Osteoblast (primary cell): ENCODE measurements at regions not wholly inside any gene's neighbourhood (a gene's known extent, or its start where the extent isn't known, plus 50 kb on each side); places are given as distances from the start of the nearest gene placed in this dataset.

Experiments used
- DNase-seq: peaks from one replicate; pipeline ENCODE4 v3.0.0; 2011; ENCODE audit warnings: low spot score, mixed read lengths; ENCODE audit not compliant: insufficient read length; ENCODE audit errors: missing footprints
- H2AFZ ChIP-seq: 2 replicates; pipeline ENCODE4 v1.6.0; 2011; ENCODE audit warnings: mild to moderate bottlenecking, low read length
- H3K27ac ChIP-seq: 2 replicates; pipeline ENCODE4 v1.5.1; 2011; ENCODE audit warnings: mild to moderate bottlenecking, low read depth, low read length, moderate library complexity
- H3K27me3 ChIP-seq: 2 replicates; pipeline ENCODE4 v1.6.0; 2012; ENCODE audit warnings: mild to moderate bottlenecking, control low read depth, inconsistent platforms, low read length, moderate library complexity; ENCODE audit not compliant: insufficient read depth
- H3K36me3 ChIP-seq: 2 replicates; pipeline ENCODE4 v1.5.1; 2011; ENCODE audit warnings: mild to moderate bottlenecking, low read length, control low read depth, moderate library complexity; ENCODE audit not compliant: insufficient read depth
- H3K4me1 ChIP-seq: 2 replicates; pipeline ENCODE4 v1.5.1; 2011; ENCODE audit warnings: mild to moderate bottlenecking, low read length, control low read depth, moderate library complexity; ENCODE audit not compliant: insufficient read depth
- H3K4me2 ChIP-seq: 2 replicates; pipeline ENCODE4 v1.6.0; 2011; ENCODE audit warnings: mild to moderate bottlenecking, low read length; ENCODE audit not compliant: insufficient read depth
- H3K4me3 ChIP-seq: fragments of 200-600 bp; sonication (generic); 3 replicates; pipeline ENCODE4 v1.5.1; 2012; ENCODE audit warnings: mild to moderate bottlenecking, low read length, inconsistent platforms; ENCODE audit not compliant: insufficient read depth
- H3K79me2 ChIP-seq: 2 replicates; pipeline ENCODE4 v1.6.0; 2012; ENCODE audit warnings: mild to moderate bottlenecking, low read length, control low read depth, inconsistent platforms; ENCODE audit not compliant: insufficient read depth
- H3K9me3 ChIP-seq: 2 replicates; pipeline ENCODE4 v1.5.1; 2011; ENCODE audit warnings: low read depth, low read length, control low read depth
- H4K20me1 ChIP-seq: 2 replicates; pipeline ENCODE4 v1.6.0; 2012; ENCODE audit warnings: mild to moderate bottlenecking, low read length, control low read depth; ENCODE audit not compliant: insufficient read depth
- TF ChIP-seq, protein P1 (sequence below): IDR thresholded peaks from 2 replicates; pipeline ENCODE4 v1.5.1; 2011; ENCODE audit warnings: mild to moderate bottlenecking, low read depth, low read length, moderate library complexity; ENCODE audit errors: extremely low read depth

DNA sequence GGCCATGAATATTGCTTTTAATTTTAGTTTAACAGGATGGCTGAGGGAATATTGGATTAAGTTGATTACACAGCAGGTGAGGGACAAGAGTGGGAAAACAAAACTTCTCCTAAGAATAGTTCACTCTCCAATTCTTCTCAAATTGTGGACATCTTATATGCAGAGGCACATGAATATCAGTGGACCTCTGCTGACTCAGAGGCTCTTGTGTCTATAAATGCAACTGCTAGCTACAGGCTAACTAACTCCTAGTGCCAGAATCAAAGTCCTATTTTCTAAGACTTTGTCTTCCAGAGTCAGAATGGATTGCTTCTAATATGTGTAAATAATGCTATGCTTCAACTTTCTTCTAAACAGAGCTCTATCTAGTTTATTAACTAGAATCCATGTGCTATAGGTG lies 175.8 kb downstream of the IL15 start:
- no peaks in the 10 kb centered on the region for H4K20me1 ChIP-seq
- no peaks in the 10 kb centered on the region for H3K9me3 ChIP-seq
- no peak overlapping the region for H2AFZ ChIP-seq
- H3K36me3 ChIP-seq: no peaks in the 10 kb centered on the region
- no peaks in the 10 kb centered on the region for H3K79me2 ChIP-seq
- TF ChIP-seq, protein P1, sequence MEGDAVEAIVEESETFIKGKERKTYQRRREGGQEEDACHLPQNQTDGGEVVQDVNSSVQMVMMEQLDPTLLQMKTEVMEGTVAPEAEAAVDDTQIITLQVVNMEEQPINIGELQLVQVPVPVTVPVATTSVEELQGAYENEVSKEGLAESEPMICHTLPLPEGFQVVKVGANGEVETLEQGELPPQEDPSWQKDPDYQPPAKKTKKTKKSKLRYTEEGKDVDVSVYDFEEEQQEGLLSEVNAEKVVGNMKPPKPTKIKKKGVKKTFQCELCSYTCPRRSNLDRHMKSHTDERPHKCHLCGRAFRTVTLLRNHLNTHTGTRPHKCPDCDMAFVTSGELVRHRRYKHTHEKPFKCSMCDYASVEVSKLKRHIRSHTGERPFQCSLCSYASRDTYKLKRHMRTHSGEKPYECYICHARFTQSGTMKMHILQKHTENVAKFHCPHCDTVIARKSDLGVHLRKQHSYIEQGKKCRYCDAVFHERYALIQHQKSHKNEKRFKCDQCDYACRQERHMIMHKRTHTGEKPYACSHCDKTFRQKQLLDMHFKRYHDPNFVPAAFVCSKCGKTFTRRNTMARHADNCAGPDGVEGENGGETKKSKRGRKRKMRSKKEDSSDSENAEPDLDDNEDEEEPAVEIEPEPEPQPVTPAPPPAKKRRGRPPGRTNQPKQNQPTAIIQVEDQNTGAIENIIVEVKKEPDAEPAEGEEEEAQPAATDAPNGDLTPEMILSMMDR: no peak
- H3K27ac ChIP-seq: no peak overlapping the region
- no peaks in the 10 kb centered on the region for H3K27me3 ChIP-seq
- H3K4me3 ChIP-seq: no peak overlapping the region
- H3K4me2 ChIP-seq: no peak overlapping the region
- H3K4me1 ChIP-seq: peaks cover 16% of the 10 kb centered on the region
- DNase-seq: no peak

DNA sequence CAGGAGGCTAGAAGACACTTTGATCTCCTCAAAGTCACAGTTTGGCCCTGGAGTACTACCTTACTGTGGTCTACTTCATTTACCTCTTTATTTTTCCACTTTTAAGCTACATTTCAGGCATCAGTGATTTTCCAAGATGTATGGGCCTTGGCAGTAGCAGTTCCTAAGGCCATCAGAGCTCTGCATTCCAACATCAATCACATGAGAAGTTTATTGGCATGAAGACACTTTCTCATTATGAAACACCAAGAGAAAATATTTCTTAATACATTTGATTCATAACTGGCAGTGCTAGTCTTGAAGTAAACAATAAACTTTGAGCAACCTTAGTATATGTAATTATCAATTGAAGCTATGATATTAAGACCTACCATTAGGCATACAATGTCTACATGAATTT lies 178.1 kb downstream of the IL15 start:
- Histone ChIP-seq H3K4me1 (peaks cover 8% of the 10 kb centered on the region), H3K9me3 (no peaks in the 10 kb centered on the region), H3K27me3 (no peaks in the 10 kb centered on the region), H3K36me3 (no peaks in the 10 kb centered on the region), H2AFZ (peak overlapping the region; percentile 32), H3K4me2 (no peak overlapping the region), H4K20me1 (no peaks in the 10 kb centered on the region), H3K4me3 (no peak overlapping the region), H3K27ac (no peak overlapping the region), H3K79me2 (no peaks in the 10 kb centered on the region)
- TF ChIP-seq, protein P1: no peak
- no peak for DNase-seq

DNA sequence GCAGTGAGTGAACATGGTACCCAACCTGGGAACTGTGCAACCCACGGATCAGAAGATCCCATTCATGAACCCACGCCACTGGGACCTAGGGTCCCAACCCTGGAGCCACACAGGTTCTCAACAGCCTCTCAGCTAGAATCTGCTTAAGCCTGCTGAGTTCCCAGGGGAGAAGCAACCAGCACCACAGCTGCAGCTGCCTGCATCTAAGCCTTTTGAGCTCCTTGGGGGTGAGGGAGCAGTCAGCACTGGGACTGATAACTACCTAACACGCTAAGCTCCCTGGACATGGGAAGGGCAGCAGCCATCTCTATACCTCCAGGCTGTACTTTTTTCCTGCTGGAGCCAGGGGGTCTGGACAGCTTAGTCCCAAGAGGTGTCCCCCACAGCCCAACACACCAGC lies 179.3 kb downstream of the IL15 start:
- Histone ChIP-seq H3K4me2 (no peak overlapping the region), H3K27ac (no peak overlapping the region), H3K27me3 (no peaks in the 10 kb centered on the region), H4K20me1 (no peaks in the 10 kb centered on the region), H3K4me1 (no peaks in the 10 kb centered on the region), H2AFZ (no peak overlapping the region), H3K36me3 (no peaks in the 10 kb centered on the region), H3K79me2 (no peaks in the 10 kb centered on the region), H3K9me3 (no peaks in the 10 kb centered on the region), H3K4me3 (no peak overlapping the region)
- TF ChIP-seq, protein P1: no peak
- no peak for DNase-seq

DNA sequence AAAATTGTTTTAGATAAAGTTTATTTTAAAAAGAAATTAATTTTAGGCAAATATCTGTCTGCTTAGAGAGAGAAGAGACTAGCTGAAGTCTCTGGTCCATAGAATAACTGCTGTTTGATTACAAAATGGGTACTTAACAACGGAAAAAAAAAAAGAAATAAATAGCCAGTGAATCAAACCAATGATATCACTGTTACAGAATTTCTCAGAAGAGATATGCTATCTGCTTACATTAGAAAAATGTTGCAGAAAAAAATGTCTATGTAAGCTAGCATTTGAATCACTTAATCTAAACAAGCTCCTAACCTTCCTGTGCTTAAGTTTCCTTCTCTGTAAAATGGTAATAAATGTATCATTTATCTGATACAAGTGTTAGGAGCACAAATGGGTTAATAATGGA lies 189.9 kb downstream of the IL15 start:
- TF ChIP-seq, protein P1: no peak
- no peaks in the 10 kb centered on the region for H3K27me3 ChIP-seq
- H3K36me3 ChIP-seq: no peaks in the 10 kb centered on the region
- H3K27ac ChIP-seq: no peak overlapping the region
- no peaks in the 10 kb centered on the region for H3K4me1 ChIP-seq
- no peak overlapping the region for H3K4me3 ChIP-seq
- H3K79me2 ChIP-seq: no peaks in the 10 kb centered on the region
- no peak overlapping the region for H2AFZ ChIP-seq
- no peak overlapping the region for H3K4me2 ChIP-seq
- no peaks in the 10 kb centered on the region for H4K20me1 ChIP-seq
- DNase-seq: no peak
- no peaks in the 10 kb centered on the region for H3K9me3 ChIP-seq
